H9 (cell line): ENCODE measurements at regions not wholly inside any gene's neighbourhood (a gene's known extent, or its start where the extent isn't known, plus 50 kb on each side); places are given as distances from the start of the nearest gene placed in this dataset.

Experiments
- DNase-seq: peaks from one replicate; pipeline ENCODE4 v3.0.0-alpha.2; 2017
- H2AFZ ChIP-seq: one replicate; pipeline ENCODE4 v1.6.1; 2013; ENCODE audit warnings: mild to moderate bottlenecking, low read length, control low read depth, moderate library complexity
- H2AK5ac ChIP-seq: 2 replicates; pipeline ENCODE4 v1.6.1; 2013; ENCODE audit warnings: low read length, control low read depth, mixed read lengths; ENCODE audit not compliant: insufficient read length
- H2BK120ac ChIP-seq: one replicate; pipeline ENCODE4 v1.6.1; 2013; ENCODE audit warnings: low read depth, mild to moderate bottlenecking, low read length, control low read depth, inconsistent platforms; ENCODE audit not compliant: poor library complexity, severe bottlenecking
- H2BK12ac ChIP-seq: 2 replicates; pipeline ENCODE4 v1.6.1; 2013; ENCODE audit warnings: low read length, control low read depth, mixed read lengths, low read depth; ENCODE audit not compliant: insufficient read length
- H2BK15ac ChIP-seq: 2 replicates; pipeline ENCODE4 v1.6.1; 2013; ENCODE audit warnings: low read depth, low read length, control low read depth
- H2BK20ac ChIP-seq: one replicate; pipeline ENCODE4 v1.6.1; 2013; ENCODE audit warnings: low read depth, mild to moderate bottlenecking, low read length, control low read depth, inconsistent platforms; ENCODE audit not compliant: poor library complexity, severe bottlenecking
- H2BK5ac ChIP-seq: 2 replicates; pipeline ENCODE4 v1.6.1; 2013; ENCODE audit warnings: low read length, control low read depth, mixed read lengths; ENCODE audit not compliant: insufficient read length
- H3K14ac ChIP-seq: 2 replicates; pipeline ENCODE4 v1.6.1; 2013; ENCODE audit warnings: low read length, control low read depth; ENCODE audit not compliant: insufficient read depth
- H3K18ac ChIP-seq: 2 replicates; pipeline ENCODE4 v1.6.1; 2013; ENCODE audit warnings: low read depth, mild to moderate bottlenecking, mixed read lengths, low read length, control low read depth; ENCODE audit not compliant: insufficient read length
- H3K23ac ChIP-seq: 2 replicates; pipeline ENCODE4 v1.6.1; 2013; ENCODE audit warnings: low read length, control low read depth, mixed read lengths, low read depth; ENCODE audit not compliant: insufficient read length
- H3K23me2 ChIP-seq: 2 replicates; pipeline ENCODE4 v1.6.1; 2013; ENCODE audit warnings: low read depth, mild to moderate bottlenecking, mixed read lengths, low read length, control low read depth; ENCODE audit not compliant: insufficient read length, poor library complexity, severe bottlenecking
- H3K27ac ChIP-seq: 2 replicates; pipeline ENCODE4 v1.5.1; 2013; ENCODE audit warnings: low read length, control low read depth, mixed read lengths, low read depth; ENCODE audit not compliant: insufficient read length
- H3K27me3 ChIP-seq: 2 replicates; pipeline ENCODE4 v1.6.1; 2013; ENCODE audit warnings: low read length, control low read depth, inconsistent platforms; ENCODE audit not compliant: insufficient read depth
- H3K4ac ChIP-seq: 2 replicates; pipeline ENCODE4 v1.6.1; 2013; ENCODE audit warnings: low read depth, mild to moderate bottlenecking, control low read depth, inconsistent platforms, low read length, moderate library complexity
- H3K4me1 ChIP-seq: 2 replicates; pipeline ENCODE4 v1.6.1; 2013; ENCODE audit warnings: low read length, control low read depth, inconsistent platforms; ENCODE audit not compliant: insufficient read depth
- H3K4me2 ChIP-seq: 2 replicates; pipeline ENCODE4 v1.6.1; 2013; ENCODE audit warnings: low read length, control low read depth, mixed read lengths; ENCODE audit not compliant: insufficient read length, insufficient read depth
- H3K56ac ChIP-seq: 2 replicates; pipeline ENCODE4 v1.6.1; 2013; ENCODE audit warnings: low read depth, mild to moderate bottlenecking, mixed read lengths, low read length, control low read depth; ENCODE audit not compliant: insufficient read length
- H3K79me1 ChIP-seq: 2 replicates; pipeline ENCODE4 v1.6.1; 2013; ENCODE audit warnings: low read depth, mild to moderate bottlenecking, moderate library complexity, low read length, control low read depth, inconsistent platforms; ENCODE audit not compliant: insufficient read depth, poor library complexity, severe bottlenecking
- H3K79me2 ChIP-seq: 2 replicates; pipeline ENCODE4 v1.6.1; 2013; ENCODE audit warnings: low read length, control low read depth, inconsistent platforms; ENCODE audit not compliant: insufficient read depth
- H3K9ac ChIP-seq: 2 replicates; pipeline ENCODE4 v1.6.1; 2013; ENCODE audit warnings: low read length, control low read depth, mixed read lengths; ENCODE audit not compliant: insufficient read length; ENCODE audit errors: extremely low read depth
- H3K9me3 ChIP-seq: one replicate; pipeline ENCODE4 v1.6.1; 2013; ENCODE audit warnings: low read depth, low read length, inconsistent platforms; ENCODE audit not compliant: control insufficient read depth
- H3T11ph ChIP-seq: one replicate; pipeline ENCODE4 v1.6.1; 2013; ENCODE audit warnings: mild to moderate bottlenecking, low read length, control low read depth, inconsistent platforms
- H4K20me1 ChIP-seq: one replicate; pipeline ENCODE4 v1.6.1; 2013; ENCODE audit not compliant: control insufficient read depth, insufficient read length, insufficient read depth
- H4K5ac ChIP-seq: 2 replicates; pipeline ENCODE4 v1.6.1; 2013; ENCODE audit warnings: low read depth, mild to moderate bottlenecking, mixed read lengths, low read length, control low read depth; ENCODE audit not compliant: insufficient read length
- H4K8ac ChIP-seq: replicated peaks from 2 replicates; pipeline ENCODE4 v1.6.1; 2013; ENCODE audit warnings: low read length, control low read depth, mixed read lengths, low read depth; ENCODE audit not compliant: insufficient read length
- H4K91ac ChIP-seq: 2 replicates; pipeline ENCODE4 v1.6.1; 2013; ENCODE audit warnings: low read depth, mild to moderate bottlenecking, moderate library complexity, mixed read lengths, low read length, control low read depth; ENCODE audit not compliant: insufficient read length
- H3K27ac Mint-ChIP-seq, 3 experiments: 2 replicates in 2 of 3; 3 replicates in 1 of 3; pipeline ENCODE4 v1.8.0; 2020 to 2021; ENCODE audit warnings: mixed read lengths in 3 of 3, mild to moderate bottlenecking in 1 of 3, moderate library complexity in 1 of 3
- H3K27me3 Mint-ChIP-seq: 2 replicates; pipeline ENCODE4 v1.8.0; 2021; ENCODE audit warnings: low read depth, mild to moderate bottlenecking, moderate library complexity, mixed read lengths
- H3K36me3 Mint-ChIP-seq, 3 experiments: 2 replicates in 2 of 3; 3 replicates in 1 of 3; pipeline ENCODE4 v1.8.0; 2020 to 2021; ENCODE audit warnings: low read depth in 3 of 3, mixed read lengths in 3 of 3; ENCODE audit not compliant: insufficient read depth in 1 of 3
- H3K4me1 Mint-ChIP-seq, 2 experiments: 2 replicates each; pipeline ENCODE4 v1.8.0; 2020; ENCODE audit warnings: mixed read lengths in 2 of 2
- H3K4me3 Mint-ChIP-seq, 2 experiments: 2 replicates in 1 of 2; 3 replicates in 1 of 2; pipeline ENCODE4 v1.8.0; 2020 to 2021; ENCODE audit warnings: mild to moderate bottlenecking in 2 of 2, mixed read lengths in 2 of 2, moderate library complexity in 1 of 2
- H3K9me3 Mint-ChIP-seq, 2 experiments: 2 replicates in 1 of 2; 3 replicates in 1 of 2; pipeline ENCODE4 v1.8.0; 2020; ENCODE audit warnings: mild to moderate bottlenecking in 2 of 2, mixed read lengths in 2 of 2, moderate library complexity in 1 of 2
- WGBS: extraction: QIAGEN DNeasy Blood & Tissue Kit; methylation state at CpG from one replicate; pipeline ENCODE4 v1.1.7; 2013; ENCODE audit warnings: missing lambda C conversion rate, low lambda C conversion rate, mixed read lengths; ENCODE audit not compliant: insufficient read length; ENCODE audit errors: extremely low coverage; 5-methylcytosine and 5-hydroxymethylcytosine counted together
- TF ChIP-seq, protein P1 (sequence below): fragments of 200-600 bp; sonication (generic); conservative IDR thresholded peaks from 3 replicates; pipeline ENCODE4 v1.8.0; 2021; ENCODE audit warnings: antibody characterized with exemption, mild to moderate bottlenecking

DNA sequence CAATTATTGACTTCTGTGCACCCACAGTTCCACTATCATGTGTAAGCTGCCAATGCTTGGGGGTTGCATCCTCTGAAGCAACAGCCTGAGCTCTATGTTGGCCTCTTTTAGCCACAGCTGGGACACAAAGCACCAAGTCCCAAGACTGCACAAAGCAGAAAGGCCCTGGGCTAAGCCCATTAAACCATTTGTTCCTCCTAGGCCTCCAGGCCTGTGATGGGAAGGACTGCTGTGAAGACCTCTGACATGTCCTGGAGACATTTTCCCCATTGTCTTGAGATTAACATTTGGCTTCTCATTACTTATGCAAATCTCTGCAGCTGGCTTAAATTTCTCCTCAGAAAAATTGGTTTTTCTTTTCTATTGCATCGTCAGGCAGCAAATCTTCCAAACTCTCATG is 123.7 kb upstream of the DEPDC1 start:
- Histone ChIP-seq H3K4ac (no peak overlapping the region), H2AK5ac (no peak overlapping the region), H3K9ac (no peak overlapping the region), H4K20me1 (no peaks in the 10 kb centered on the region), H3K56ac (no peak overlapping the region), H2BK12ac (no peak overlapping the region), H3K27me3 (no peaks in the 10 kb centered on the region), H3T11ph (no peak overlapping the region), H2BK15ac (no peak overlapping the region), H2BK120ac (no peak overlapping the region), H4K8ac (no peak overlapping the region), H2BK5ac (no peak overlapping the region), H3K79me1 (no peaks in the 10 kb centered on the region), H3K27ac (no peak overlapping the region), H2AFZ (no peak overlapping the region), H2BK20ac (no peak overlapping the region), H3K4me1 (no peaks in the 10 kb centered on the region), H4K91ac (no peak overlapping the region), H3K4me2 (no peak overlapping the region), H3K79me2 (no peaks in the 10 kb centered on the region), H4K5ac (no peak overlapping the region), H3K14ac (no peak overlapping the region), H3K23ac (no peak overlapping the region), H3K9me3 (peaks cover 9% of the 10 kb centered on the region), H3K18ac (no peak overlapping the region), H3K23me2 (no peaks in the 10 kb centered on the region)
- no peak overlapping the region for H3K27ac Mint-ChIP-seq
- DNase-seq, result no peak
- no CpG with 5 or more reads among the region's 1 CpG for WGBS
- no peak overlapping the region for H3K4me3 Mint-ChIP-seq
- H3K9me3 Mint-ChIP-seq, result peaks cover 40 to 50% of the 10 kb centered on the region in 2 experiments
- TF ChIP-seq, protein P1, sequence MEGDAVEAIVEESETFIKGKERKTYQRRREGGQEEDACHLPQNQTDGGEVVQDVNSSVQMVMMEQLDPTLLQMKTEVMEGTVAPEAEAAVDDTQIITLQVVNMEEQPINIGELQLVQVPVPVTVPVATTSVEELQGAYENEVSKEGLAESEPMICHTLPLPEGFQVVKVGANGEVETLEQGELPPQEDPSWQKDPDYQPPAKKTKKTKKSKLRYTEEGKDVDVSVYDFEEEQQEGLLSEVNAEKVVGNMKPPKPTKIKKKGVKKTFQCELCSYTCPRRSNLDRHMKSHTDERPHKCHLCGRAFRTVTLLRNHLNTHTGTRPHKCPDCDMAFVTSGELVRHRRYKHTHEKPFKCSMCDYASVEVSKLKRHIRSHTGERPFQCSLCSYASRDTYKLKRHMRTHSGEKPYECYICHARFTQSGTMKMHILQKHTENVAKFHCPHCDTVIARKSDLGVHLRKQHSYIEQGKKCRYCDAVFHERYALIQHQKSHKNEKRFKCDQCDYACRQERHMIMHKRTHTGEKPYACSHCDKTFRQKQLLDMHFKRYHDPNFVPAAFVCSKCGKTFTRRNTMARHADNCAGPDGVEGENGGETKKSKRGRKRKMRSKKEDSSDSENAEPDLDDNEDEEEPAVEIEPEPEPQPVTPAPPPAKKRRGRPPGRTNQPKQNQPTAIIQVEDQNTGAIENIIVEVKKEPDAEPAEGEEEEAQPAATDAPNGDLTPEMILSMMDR, result no peak
- peaks cover 17% of the 10 kb centered on the region for H3K27me3 Mint-ChIP-seq
- peaks cover 5 to 36% (median 17%) of the 10 kb centered on the region in 3 experiments for H3K36me3 Mint-ChIP-seq
- peaks cover 6 to 7% of the 10 kb centered on the region in 2 experiments for H3K4me1 Mint-ChIP-seq
